ENCODE measurements at regions not wholly inside any gene's neighbourhood (a gene's known extent, or its start where the extent isn't known, plus 50 kb on each side); places are given as distances from the start of the nearest gene placed in this dataset.

DNA sequence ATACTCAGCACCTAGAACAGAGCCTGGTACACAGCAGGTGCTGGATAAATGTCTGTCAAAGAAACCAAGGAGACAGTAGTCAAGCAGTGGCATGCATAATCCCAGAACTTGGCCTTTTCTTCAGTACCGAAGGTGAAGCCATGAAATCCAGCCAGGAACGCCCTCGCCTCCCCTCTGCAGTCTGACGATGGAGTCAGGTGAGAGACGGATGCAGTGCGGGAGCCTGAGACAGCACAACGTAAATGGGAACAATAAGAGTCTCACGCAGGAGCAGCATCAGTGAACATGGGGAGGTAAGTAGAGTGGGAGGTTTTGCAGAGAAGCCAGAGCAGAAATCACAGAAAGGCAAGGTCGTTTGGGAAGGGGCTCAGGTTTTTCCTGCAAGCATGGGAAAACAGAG is 389.3 kb upstream of the MYT1L start:
- H3K4me3 Mint-ChIP-seq, result no peak overlapping the region
- no peak overlapping the region for H3K27ac Mint-ChIP-seq
- no peaks in the 10 kb centered on the region for H3K36me3 Mint-ChIP-seq
- DNase-seq (ENCODE audit: low spot score in 2 of 2) (no peak), ATAC-seq (ENCODE audit: low read depth) (no peak)
- H3K27me3 Mint-ChIP-seq, result peaks cover 5% of the 10 kb centered on the region
- no peaks in the 10 kb centered on the region for H3K4me1 Mint-ChIP-seq
- H3K9me3 Mint-ChIP-seq, result peaks cover 2% of the 10 kb centered on the region

DNA sequence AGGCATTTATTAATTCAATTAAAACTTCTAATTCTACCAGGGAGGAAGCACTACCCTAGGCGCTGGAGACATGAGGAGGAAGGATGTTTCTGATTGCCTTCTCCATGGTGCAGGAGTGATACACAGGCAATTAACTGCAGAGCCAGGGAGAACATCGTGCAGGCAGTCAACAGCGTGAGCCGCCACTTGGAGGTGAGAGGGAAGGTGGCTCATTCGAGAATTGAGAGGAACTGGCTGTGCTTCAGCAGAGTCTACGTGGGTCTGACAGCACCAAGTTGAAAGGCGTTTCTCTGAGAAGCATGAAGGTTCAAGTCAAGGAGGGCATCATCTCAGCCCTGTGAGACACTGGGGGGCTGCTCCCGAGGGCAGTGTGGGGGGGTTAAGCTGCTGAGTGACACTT is 388.7 kb upstream of the MYT1L start:
- Mint-ChIP-seq H3K4me1 (no peaks in the 10 kb centered on the region), H3K9me3 (peaks cover 2% of the 10 kb centered on the region), H3K27ac (no peak overlapping the region)

GRCh38 chr2:2719015-2719414 is 387.9 kb upstream of the MYT1L start:
- DNase-seq (ENCODE audit: low spot score in 2 of 2) (no peak), ATAC-seq (ENCODE audit: low read depth) (no peak)
- H3K27ac Mint-ChIP-seq, result no peak overlapping the region
- H3K4me3 Mint-ChIP-seq, result no peak overlapping the region
- H3K36me3 Mint-ChIP-seq, result no peaks in the 10 kb centered on the region
- peaks cover 2% of the 10 kb centered on the region for H3K9me3 Mint-ChIP-seq
- peaks cover 5% of the 10 kb centered on the region for H3K27me3 Mint-ChIP-seq
- H3K4me1 Mint-ChIP-seq, result no peaks in the 10 kb centered on the region

More for the DNA sequence above, 388.7 kb upstream of the MYT1L start:
- no peaks in the 10 kb centered on the region for H3K36me3 Mint-ChIP-seq
- H3K27me3 Mint-ChIP-seq, result peaks cover 5% of the 10 kb centered on the region
- H3K4me3 Mint-ChIP-seq, result no peak overlapping the region
- ATAC-seq (ENCODE audit: low read depth) (no peak), DNase-seq (ENCODE audit: low spot score in 2 of 2) (no peak)

GRCh38 chr2:2717406-2717805 is 386.3 kb upstream of the MYT1L start:
- Mint-ChIP-seq H3K4me1 (no peaks in the 10 kb centered on the region), H3K4me3 (no peak overlapping the region), H3K36me3 (no peaks in the 10 kb centered on the region), H3K27ac (no peak overlapping the region), H3K27me3 (peaks cover 5% of the 10 kb centered on the region), H3K9me3 (peaks cover 2% of the 10 kb centered on the region)
- DNase-seq (ENCODE audit: low spot score in 2 of 2) (no peak), ATAC-seq (ENCODE audit: low read depth) (no peak)

GRCh38 chr2:2716771-2717170 is 385.7 kb upstream of the MYT1L start:
- Mint-ChIP-seq H3K9me3 (peaks cover 2% of the 10 kb centered on the region), H3K4me1 (no peaks in the 10 kb centered on the region), H3K36me3 (no peaks in the 10 kb centered on the region), H3K27ac (no peak overlapping the region), H3K4me3 (no peak overlapping the region), H3K27me3 (peaks cover 5% of the 10 kb centered on the region)
- no peak for ATAC-seq (ENCODE audit: low read depth)
- no peak for DNase-seq (ENCODE audit: low spot score in 2 of 2)

DNA sequence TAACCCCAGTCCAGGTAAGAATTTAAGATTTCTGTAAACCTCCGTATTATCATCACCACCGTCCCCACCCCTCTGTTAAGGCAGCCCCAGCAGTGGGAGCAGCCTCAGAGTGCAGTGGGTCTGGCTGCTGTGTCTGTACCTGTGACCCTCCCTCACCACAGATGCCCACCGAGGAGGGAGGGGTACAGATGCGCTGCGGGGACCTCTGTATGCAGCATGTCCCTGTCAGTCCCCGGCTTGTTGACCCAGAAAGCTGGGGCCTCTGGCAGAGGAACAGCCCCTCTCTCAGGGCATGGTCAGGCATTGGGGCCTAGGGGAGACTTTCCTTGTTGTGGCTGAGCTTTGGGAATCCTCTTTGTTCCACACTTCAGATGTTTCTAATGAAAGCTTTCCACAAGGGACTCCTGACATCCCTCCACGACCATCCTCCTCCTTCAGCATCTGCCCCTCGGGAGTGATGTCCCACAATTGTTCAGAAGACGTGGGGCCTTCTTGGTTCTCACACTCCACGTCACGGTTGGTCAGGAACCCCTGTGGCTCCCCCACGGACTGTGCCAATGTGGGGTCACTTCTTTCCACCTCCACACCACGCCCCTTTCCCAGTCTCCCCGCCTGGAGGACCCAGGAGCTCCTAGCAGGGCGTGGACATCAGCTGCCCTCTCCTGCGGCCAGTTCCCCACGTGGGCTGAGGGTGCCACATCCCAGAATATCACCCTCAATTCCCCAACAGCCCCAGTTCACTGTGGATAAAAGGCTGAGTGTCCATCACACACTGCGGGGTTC is 384.2 kb upstream of the MYT1L start:
- Mint-ChIP-seq H3K4me1 (no peaks in the 10 kb centered on the region), H3K27me3 (peaks cover 5% of the 10 kb centered on the region)

DNA sequence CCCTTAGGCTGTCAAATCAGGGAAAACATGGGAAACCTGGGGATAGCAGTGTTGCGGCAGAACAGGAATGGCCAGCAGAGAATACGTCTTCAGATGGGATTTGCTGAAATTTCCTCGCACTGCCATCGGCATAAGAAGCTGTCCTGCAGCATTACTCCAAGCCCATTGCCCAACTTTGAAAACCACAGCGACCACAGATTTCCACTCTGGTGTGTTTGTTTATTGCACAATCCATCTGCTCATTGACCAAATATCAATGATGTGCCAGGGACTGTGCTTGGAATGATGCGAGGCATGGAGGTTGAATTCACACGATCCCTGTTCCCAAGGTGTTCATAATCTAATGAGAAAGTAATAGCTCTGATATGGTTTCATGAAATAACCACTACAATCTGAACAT is 383.3 kb upstream of the MYT1L start:
- Mint-ChIP-seq H3K4me1 (no peaks in the 10 kb centered on the region), H3K27me3 (peaks cover 5% of the 10 kb centered on the region), H3K9me3 (no peaks in the 10 kb centered on the region), H3K4me3 (no peak overlapping the region), H3K36me3 (no peaks in the 10 kb centered on the region), H3K27ac (no peak overlapping the region)
- ATAC-seq (ENCODE audit: low read depth) (no peak), DNase-seq (ENCODE audit: low spot score in 2 of 2) (no peak)

More for the DNA sequence above, 384.2 kb upstream of the MYT1L start:
- Mint-ChIP-seq H3K4me3 (no peak overlapping the region), H3K27ac (no peak overlapping the region), H3K36me3 (no peaks in the 10 kb centered on the region), H3K9me3 (no peaks in the 10 kb centered on the region)
- ATAC-seq (ENCODE audit: low read depth) (no peak), DNase-seq (ENCODE audit: low spot score in 2 of 2) (no peak)

GRCh38 chr2:2709431-2709770 is 378.3 kb upstream of the MYT1L start:
- H3K36me3 Mint-ChIP-seq, result no peaks in the 10 kb centered on the region

GRCh38 chr2:2708575-2709430 is 377.7 kb upstream of the MYT1L start:
- Mint-ChIP-seq H3K9me3 (no peaks in the 10 kb centered on the region), H3K36me3 (no peaks in the 10 kb centered on the region), H3K4me3 (no peak overlapping the region), H3K27ac (no peak overlapping the region), H3K4me1 (peaks cover 6% of the 10 kb centered on the region), H3K27me3 (no peaks in the 10 kb centered on the region)
- ATAC-seq (ENCODE audit: low read depth), result no peak
- no peak for DNase-seq (ENCODE audit: low spot score in 2 of 2)

More at GRCh38 chr2:2709431-2709770, 378.3 kb upstream of the MYT1L start:
- ATAC-seq (ENCODE audit: low read depth) (no peak), DNase-seq (ENCODE audit: low spot score in 2 of 2) (no peak)
- Mint-ChIP-seq H3K4me3 (no peak overlapping the region), H3K9me3 (no peaks in the 10 kb centered on the region), H3K4me1 (peaks cover 2% of the 10 kb centered on the region), H3K27ac (no peak overlapping the region), H3K27me3 (no peaks in the 10 kb centered on the region)

DNA sequence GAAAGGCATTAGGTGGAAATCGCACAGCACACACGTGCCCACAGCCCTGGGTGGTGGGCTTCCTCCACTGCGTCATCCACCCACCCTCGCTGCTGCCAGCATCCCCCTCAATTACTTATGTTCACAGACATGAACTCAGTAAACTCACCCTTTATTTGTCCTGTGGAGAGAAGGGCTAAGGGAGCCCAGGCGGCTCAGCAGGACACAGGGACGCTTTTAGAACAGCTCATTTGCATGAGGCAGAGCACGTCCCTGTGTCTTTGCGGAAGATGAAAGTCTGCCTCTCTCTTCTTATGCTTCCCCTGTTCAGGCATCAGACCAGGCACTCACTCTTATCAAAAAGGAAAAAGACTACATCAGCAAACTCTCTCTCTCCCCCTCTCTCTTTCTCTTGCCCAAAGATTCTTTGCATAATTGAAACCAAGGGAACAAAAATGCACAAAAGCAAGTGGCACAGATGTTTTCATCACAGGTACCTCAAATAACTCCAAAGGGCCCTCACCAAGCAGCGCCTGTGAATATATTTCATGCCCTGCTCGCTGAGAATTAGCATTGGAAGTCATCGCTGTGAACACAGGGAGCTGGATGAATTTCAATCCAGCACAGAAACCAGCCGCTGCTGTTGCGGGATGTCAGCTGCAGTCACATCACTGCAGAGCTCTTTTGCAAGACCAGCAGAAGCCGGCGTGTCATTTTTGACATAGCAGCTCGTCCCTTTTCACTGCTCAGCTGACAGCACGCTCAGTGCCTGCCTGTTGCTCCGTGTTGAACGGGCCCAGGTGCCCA is 376.3 kb upstream of the MYT1L start:
- Mint-ChIP-seq H3K4me1 (peaks cover 6% of the 10 kb centered on the region), H3K36me3 (no peaks in the 10 kb centered on the region), H3K27ac (peak overlapping the region; percentile 26), H3K4me3 (peak overlapping the region; percentile 71), H3K27me3 (no peaks in the 10 kb centered on the region), H3K9me3 (no peaks in the 10 kb centered on the region)
- DNase-seq (ENCODE audit: low spot score in 2 of 2) (no peak), ATAC-seq (ENCODE audit: low read depth) (peak; percentile 44)

GRCh38 chr2:2706306-2706705 is 375.2 kb upstream of the MYT1L start:
- Mint-ChIP-seq H3K9me3 (no peaks in the 10 kb centered on the region), H3K4me1 (peaks cover 6% of the 10 kb centered on the region), H3K4me3 (no peak overlapping the region), H3K36me3 (no peaks in the 10 kb centered on the region), H3K27ac (no peak overlapping the region), H3K27me3 (no peaks in the 10 kb centered on the region)
- ATAC-seq (ENCODE audit: low read depth) (no peak), DNase-seq (ENCODE audit: low spot score in 2 of 2) (no peak)

DNA sequence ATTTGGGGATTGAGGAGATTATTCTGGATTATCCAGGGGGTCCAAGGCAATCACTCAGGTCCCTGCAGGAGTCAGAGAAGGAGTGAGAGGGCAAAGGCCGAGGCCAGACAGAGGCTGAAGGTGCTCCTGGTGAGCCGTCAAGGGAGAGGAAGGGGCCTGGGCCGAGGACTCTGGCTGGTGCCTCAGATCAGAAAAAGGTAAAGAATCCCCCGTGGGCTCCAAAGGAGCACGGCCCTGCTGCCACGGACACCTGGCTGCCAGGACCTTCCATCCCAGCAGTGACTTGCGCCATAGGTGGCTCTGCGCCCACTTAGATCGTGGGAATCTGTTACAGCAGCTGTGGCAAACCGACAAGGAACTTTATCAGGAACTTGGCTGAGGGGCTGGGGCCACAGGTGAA is 374.8 kb upstream of the MYT1L start:
- Mint-ChIP-seq H3K27ac (no peak overlapping the region), H3K9me3 (no peaks in the 10 kb centered on the region), H3K27me3 (no peaks in the 10 kb centered on the region), H3K36me3 (no peaks in the 10 kb centered on the region), H3K4me3 (no peak overlapping the region), H3K4me1 (peaks cover 6% of the 10 kb centered on the region)
- ATAC-seq (ENCODE audit: low read depth), result no peak
- no peak for DNase-seq (ENCODE audit: low spot score in 2 of 2)

GRCh38 chr2:2704428-2705090 is 373.5 kb upstream of the MYT1L start:
- H3K27ac Mint-ChIP-seq, result no peak overlapping the region
- no peak overlapping the region for H3K4me3 Mint-ChIP-seq
- ATAC-seq (ENCODE audit: low read depth) (no peak), DNase-seq (ENCODE audit: low spot score in 2 of 2) (no peak)
- H3K27me3 Mint-ChIP-seq, result no peaks in the 10 kb centered on the region
- H3K36me3 Mint-ChIP-seq, result no peaks in the 10 kb centered on the region
- H3K4me1 Mint-ChIP-seq, result peaks cover 6% of the 10 kb centered on the region
- no peaks in the 10 kb centered on the region for H3K9me3 Mint-ChIP-seq
